Superior temporal gyrus (tissue), 1 donor: ENCODE measurements at regions not wholly inside any gene's neighbourhood (a gene's known extent, or its start where the extent isn't known, plus 50 kb on each side); places are given as distances from the start of the nearest gene placed in this dataset.
A peak's percentile ranks its signal among the peaks of the same experiment; 100 is the strongest.

Experiments
- DNase-seq: peaks from one replicate; pipeline ENCODE4 v3.0.0-alpha.2; 2016; ENCODE audit errors: extremely low spot score

- no peak for DNase-seq
Observed at GRCh38 chr2:180219491-180219890, 212.4 kb upstream of the CWC22 start.

DNA sequence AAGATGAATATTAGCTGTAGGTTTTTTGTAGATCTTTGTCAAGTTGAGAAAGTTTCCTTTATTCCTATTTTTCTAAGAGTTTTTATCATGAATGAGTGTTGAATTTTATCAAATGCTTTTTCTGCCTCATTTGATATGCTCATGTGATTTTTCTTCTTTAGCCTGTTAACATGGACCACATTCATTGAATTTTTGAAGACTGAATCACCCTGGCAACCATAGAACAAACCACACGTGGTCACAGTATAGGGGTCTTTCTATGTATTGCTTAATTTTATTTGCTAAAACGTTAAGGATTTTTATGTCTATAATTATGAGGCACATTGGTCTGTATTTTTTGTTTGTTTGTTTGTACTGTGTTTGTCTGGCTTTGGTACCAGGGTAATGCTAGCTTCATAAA is 201.7 kb upstream of the CWC22 start:
- DNase-seq: no peak

- DNase-seq: peak; percentile 43
Observed at GRCh38 chr2:180205621-180206235, 198.6 kb upstream of the CWC22 start.

- DNase-seq: no peak
Observed at GRCh38 chr2:180203972-180204371, 196.9 kb upstream of the CWC22 start.

DNA sequence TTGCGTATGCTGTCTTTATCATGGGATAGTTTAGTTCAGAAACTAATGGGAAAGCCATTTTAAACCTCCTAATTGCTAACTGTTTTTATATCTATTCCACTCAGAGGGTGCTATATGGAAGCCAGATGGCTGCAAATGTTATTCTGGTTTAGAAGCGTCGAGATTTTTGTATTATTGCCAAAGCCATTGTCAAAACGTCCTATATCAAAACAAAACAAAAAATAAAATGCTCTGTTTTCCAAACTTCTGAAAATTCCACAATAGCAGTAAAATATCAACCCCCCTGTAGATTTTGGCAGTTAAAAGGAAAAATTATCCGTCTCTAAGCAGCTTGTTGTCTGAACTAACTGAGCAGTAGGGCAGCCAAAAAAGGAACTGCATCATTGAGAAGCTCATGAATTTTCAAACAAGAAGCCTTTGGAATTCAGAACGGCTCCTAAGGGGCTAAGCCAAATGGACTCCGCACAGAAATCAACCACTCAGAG is 195.4 kb upstream of the CWC22 start:
- peak; percentile 73 for DNase-seq

DNA sequence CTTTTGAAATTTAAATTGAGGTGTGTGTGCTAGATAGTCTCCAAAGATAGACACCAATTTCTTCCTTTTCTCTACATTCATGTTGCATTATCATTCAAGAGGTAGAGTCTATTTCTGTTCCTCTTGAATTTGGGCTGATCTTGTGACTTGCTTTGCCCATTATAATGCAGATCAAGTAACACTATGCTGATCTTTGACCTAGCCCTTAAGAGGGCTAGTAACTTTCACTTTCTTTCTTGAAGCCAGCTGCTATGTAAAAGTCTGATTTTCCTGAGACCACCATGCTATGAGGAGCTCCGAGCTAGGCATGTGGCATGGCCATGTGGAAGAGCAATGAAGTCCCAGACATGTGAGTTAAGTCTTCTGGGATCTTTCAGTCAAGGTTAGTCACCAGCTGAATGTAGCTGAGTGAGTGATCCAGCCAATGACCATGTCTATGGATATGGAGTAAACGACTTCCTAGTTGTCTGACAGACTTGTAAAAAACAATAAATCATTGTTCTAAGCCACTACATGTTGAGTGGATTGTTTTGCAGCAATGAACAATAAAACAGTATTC is 189.4 kb upstream of the CWC22 start:
- DNase-seq: no peak

DNA sequence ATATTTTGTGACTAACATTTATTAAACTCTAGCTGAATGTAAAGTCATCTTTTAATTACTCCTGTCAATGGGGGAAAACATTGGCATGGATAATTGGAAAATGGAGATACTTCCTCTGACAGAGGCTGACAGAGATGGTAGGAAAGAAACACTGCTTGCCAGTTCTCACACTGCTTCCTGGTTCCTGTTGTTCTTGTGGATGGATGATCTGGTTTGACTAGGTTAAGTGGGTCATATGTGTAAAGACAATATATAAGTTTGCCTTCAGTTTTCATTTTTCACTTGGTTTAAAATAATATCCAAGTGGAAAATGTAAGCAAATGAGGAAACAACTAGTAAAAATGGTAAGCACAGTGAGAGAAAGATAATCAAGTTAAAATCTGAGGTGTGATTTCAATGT is 188.8 kb upstream of the CWC22 start:
- no peak for DNase-seq

- DNase-seq: no peak
Observed at GRCh38 chr2:180191432-180192124, 184.5 kb upstream of the CWC22 start.

DNA sequence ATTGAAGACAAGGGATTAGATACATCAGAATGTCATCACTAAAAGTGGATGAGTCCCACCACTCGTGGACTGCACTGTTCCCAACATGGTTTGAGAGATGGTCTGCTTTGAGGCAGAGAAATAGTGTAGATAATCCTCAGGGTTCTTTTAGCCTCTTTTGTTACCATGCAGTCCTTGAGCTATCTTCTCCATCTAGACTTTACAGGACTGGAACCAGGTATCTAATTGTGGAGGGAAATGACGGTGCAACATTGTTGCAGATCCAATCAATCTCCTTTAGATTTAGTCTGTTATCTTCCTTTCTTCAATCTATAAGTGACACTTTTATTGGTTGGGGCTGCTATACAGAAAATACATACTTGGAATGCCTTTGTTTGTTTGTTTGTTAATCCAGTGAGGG is 183.8 kb upstream of the CWC22 start:
- DNase-seq: no peak

DNA sequence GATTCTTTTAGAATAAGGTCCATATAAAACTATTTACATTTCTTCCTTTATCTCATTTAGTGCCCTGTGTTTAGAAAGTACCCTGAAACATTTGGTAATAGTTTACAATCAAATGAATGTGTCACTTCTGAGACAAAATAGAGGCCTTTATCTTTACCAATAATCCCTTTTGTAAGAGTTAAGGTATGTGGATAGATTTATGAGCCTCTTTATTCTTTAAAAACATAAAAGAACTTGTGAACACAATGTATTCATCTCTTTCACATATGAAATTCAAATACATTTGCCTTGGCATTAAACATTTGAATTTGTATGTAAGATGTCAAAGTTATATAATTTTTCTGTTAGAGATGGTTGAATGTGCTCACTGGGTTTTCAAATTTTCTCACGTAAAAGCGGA is 180.5 kb upstream of the CWC22 start:
- no peak for DNase-seq

DNA sequence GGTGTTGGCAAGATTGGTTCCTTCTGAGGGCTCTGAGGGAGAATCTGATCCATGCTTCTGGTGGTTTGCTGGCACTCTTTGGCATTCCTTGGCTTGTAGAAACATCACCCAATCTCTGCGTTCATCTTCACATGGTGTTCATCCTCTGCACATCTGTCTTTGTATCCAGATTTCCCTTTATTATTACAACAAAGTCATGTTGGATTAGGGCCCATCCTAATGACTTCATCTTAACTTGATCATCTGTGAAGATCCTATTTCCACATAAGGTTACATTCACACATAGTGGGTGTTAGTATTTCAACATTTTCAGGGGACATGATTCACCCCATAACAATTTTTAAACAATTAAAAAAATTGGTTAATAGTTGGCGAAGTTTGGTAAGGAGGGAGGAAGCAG is 177.4 kb upstream of the CWC22 start:
- DNase-seq: no peak

DNA sequence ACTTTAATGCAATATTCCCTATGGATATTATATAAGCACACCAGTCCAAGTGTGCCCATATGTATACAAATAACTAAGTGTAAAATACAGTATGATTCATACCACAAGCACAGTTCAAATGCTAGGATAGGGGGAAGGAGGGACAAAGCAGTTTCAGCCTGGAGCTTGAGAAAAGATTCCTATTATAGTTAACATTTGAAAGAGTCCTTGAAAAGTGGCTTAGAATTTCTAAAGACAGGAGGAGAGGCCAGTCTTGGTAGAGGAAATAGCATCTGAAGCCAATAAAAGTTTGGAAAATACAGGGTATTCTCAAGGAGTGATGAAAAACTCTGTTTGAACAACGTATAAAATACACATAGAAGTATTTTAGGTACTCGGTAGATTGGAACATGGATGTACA is 173.4 kb upstream of the CWC22 start:
- no peak for DNase-seq

GRCh38 chr2:180177534-180177933 is 170.4 kb upstream of the CWC22 start:
- no peak for DNase-seq

GRCh38 chr2:180175736-180176135 is 168.6 kb upstream of the CWC22 start:
- no peak for DNase-seq

- no peak for DNase-seq
Observed at GRCh38 chr2:180174580-180174979, 167.5 kb upstream of the CWC22 start.

- no peak for DNase-seq
Observed at GRCh38 chr2:180169474-180169873, 162.4 kb upstream of the CWC22 start.

- DNase-seq: no peak
Observed at GRCh38 chr2:180161415-180161814, 154.3 kb upstream of the CWC22 start.

GRCh38 chr2:180159921-180160320 is 152.8 kb upstream of the CWC22 start:
- DNase-seq: no peak

GRCh38 chr2:180158961-180159360 is 151.9 kb upstream of the CWC22 start:
- DNase-seq: peak; percentile 57

GRCh38 chr2:180156651-180157050 is 149.6 kb upstream of the CWC22 start:
- DNase-seq: no peak

DNA sequence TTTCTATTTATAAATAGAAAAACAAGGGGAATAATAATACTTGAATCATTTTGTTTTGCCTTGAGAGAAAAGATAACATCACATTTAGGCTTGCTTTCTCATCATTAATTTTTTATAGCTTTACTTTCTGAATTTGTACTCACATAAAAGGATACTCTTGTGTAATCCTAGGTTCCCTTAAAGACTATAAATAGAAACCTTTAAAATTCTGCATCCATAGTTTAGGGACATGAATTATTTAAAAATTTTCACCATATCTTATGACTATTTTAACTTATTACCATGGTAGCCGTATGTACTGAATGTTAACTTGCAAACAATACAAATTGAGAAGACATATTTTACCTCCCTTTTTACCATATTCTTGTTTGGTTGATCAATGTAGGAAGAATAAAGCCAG is 143.5 kb upstream of the CWC22 start:
- DNase-seq: no peak

GRCh38 chr2:180146541-180146940 is 139.4 kb upstream of the CWC22 start:
- DNase-seq: no peak

DNA sequence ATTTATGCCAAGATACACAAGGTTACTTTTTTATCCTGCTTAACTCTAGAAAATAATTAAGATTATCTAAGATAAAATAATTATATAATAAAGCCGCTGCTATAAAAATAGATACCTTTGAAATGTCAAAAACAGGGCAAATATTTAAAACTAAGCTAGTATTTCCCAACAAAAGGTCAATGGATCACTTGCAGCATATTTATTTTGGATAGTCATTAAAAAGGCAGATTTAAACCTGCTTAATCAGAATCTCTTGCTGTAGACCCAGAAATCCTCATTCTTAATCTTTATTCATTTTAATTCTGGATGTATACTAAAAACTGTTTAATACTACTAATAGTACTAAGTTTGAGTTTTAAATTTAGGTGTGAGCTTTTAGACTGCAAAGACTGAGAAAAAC is 139.0 kb upstream of the CWC22 start:
- DNase-seq: no peak
